Erythroblast (primary cell): ENCODE measurements at regions not wholly inside any gene's neighbourhood (a gene's known extent, or its start where the extent isn't known, plus 50 kb on each side); places are given as distances from the start of the nearest gene placed in this dataset.

Experiments used
- DNase-seq, 2 experiments: peaks; one replicate each; lab custom pipeline; 2025; lab: John Stamatoyannopoulos, UW
- GATA1 ChIP-seq: IDR thresholded peaks from 2 replicates; pipeline ENCODE4 v1.6.1; 2011; ENCODE audit warnings: low read depth, mild to moderate bottlenecking, control low read depth, low read length, moderate library complexity
- POLR2A ChIP-seq: IDR thresholded peaks from 2 replicates; pipeline ENCODE4 v1.6.1; 2011; ENCODE audit warnings: mild to moderate bottlenecking, low read length

- no peak for DNase-seq
- no peak for TF ChIP-seq POLR2A
- no peak for TF ChIP-seq GATA1
Measured at GRCh38 chr15:61411902-61412510, 182.9 kb upstream of the RORA start.

- DNase-seq = no peak
- TF ChIP-seq GATA1 (no peak), POLR2A (no peak)
Measured at GRCh38 chr15:61410662-61411061, 181.6 kb upstream of the RORA start.

GRCh38 chr15:61404567-61404966 is 175.5 kb upstream of the RORA start:
- no peak for DNase-seq
- no peak for TF ChIP-seq GATA1
- no peak for TF ChIP-seq POLR2A

- TF ChIP-seq GATA1 (no peak), POLR2A (no peak)
Measured at GRCh38 chr15:61403884-61404283, 174.8 kb upstream of the RORA start.

GRCh38 chr15:61401903-61402698 is 173.0 kb upstream of the RORA start:
- TF ChIP-seq GATA1 (no peak), POLR2A (no peak)
- no peak for DNase-seq

More at GRCh38 chr15:61403884-61404283, 174.8 kb upstream of the RORA start:
- DNase-seq = no peak

GRCh38 chr15:61398310-61398709 is 169.2 kb upstream of the RORA start:
- no peak for TF ChIP-seq GATA1
- TF ChIP-seq POLR2A = no peak
- DNase-seq = no peak

- no peak for DNase-seq
- TF ChIP-seq POLR2A (no peak), GATA1 (no peak)
Measured at GRCh38 chr15:61396235-61396919, 167.3 kb upstream of the RORA start.

- no peak for TF ChIP-seq POLR2A
- no peak for TF ChIP-seq GATA1
- DNase-seq = no peak
Measured at GRCh38 chr15:61393949-61394348, 164.8 kb upstream of the RORA start.

GRCh38 chr15:61393524-61393923 is 164.4 kb upstream of the RORA start:
- TF ChIP-seq GATA1 = no peak
- no peak for TF ChIP-seq POLR2A
- DNase-seq = no peak

GRCh38 chr15:61390138-61390537 is 161.0 kb upstream of the RORA start:
- TF ChIP-seq POLR2A = no peak
- TF ChIP-seq GATA1 = no peak
- no peak for DNase-seq

- DNase-seq = no peak
- TF ChIP-seq POLR2A (no peak), GATA1 (no peak)
Measured at GRCh38 chr15:61389334-61390028, 160.4 kb upstream of the RORA start.

GRCh38 chr15:61387675-61388074 is 158.6 kb upstream of the RORA start:
- DNase-seq = no peak

GRCh38 chr15:61383421-61383820 is 154.3 kb upstream of the RORA start:
- TF ChIP-seq POLR2A (no peak), GATA1 (no peak)
- DNase-seq = no peak

More at GRCh38 chr15:61387675-61388074, 158.6 kb upstream of the RORA start:
- TF ChIP-seq GATA1 = no peak
- TF ChIP-seq POLR2A = no peak

- no peak for DNase-seq
- TF ChIP-seq GATA1 (no peak), POLR2A (no peak)
Measured at GRCh38 chr15:61382927-61383326, 153.8 kb upstream of the RORA start.
